HG02938 (cell line): ENCODE measurements at regions not wholly inside any gene's neighbourhood (a gene's known extent, or its start where the extent isn't known, plus 50 kb on each side); places are given as distances from the start of the nearest gene placed in this dataset.
"Not testable (repeated sequence)": the region's sequence is repeated elsewhere in the genome, so short reads cannot be mapped to it uniquely, and the experiment has no call there.

Experiments used
- ATAC-seq: cut with Tn5 transposase; IDR thresholded peaks from one replicate; pipeline ENCODE4 v1.9.1; 2021; ENCODE audit warnings: mild to moderate bottlenecking, moderate library complexity; ENCODE audit not compliant: unreplicated experiment

GRCh38 chr2:60358476-60358875 is 195.0 kb downstream of the BCL11A start:
- no peak for ATAC-seq

GRCh38 chr2:60357996-60358395 is 195.5 kb downstream of the BCL11A start:
- ATAC-seq = no peak

- ATAC-seq = no peak
These were observed 197.1 kb downstream of the BCL11A start for GRCh38 chr2:60356346-60356745.

DNA sequence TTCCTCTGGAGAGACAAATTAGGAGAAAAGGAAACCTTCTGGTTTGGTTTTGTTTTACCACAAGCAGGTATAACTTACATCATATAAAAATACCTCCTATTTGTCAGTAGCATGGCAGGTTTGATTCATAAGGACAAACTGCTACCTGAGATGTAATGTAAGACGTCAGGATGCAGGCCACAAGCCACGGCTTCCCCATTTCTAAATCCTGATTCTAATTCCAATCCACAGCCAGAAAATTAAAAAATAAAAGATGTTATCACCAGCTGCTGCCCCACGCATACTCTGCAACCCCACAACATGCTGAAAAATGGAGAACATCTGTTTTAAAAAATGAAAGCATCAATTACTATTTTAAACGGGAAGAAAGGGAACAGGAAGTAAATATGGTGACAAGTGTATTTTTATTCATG is 197.6 kb downstream of the BCL11A start:
- no peak for ATAC-seq

DNA sequence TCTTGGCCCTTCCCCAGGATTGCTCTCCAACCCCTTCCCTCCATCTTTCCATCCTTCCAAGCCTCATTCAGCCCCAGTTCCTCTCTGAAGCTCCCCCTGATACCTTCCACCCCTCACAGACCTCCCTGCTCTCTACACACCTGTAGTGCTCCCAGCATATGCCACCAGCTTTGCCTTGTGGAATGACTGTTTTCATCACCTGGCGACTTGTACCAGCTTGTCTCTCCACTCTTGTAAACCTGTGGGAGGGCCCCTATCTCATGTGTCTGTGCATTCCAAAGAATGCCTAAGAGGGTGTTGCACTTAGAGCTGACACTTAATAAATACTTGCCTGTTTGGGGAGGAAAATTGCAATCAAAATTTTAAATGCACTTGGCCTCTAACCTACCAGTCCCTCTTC is 198.7 kb downstream of the BCL11A start:
- no peak for ATAC-seq

DNA sequence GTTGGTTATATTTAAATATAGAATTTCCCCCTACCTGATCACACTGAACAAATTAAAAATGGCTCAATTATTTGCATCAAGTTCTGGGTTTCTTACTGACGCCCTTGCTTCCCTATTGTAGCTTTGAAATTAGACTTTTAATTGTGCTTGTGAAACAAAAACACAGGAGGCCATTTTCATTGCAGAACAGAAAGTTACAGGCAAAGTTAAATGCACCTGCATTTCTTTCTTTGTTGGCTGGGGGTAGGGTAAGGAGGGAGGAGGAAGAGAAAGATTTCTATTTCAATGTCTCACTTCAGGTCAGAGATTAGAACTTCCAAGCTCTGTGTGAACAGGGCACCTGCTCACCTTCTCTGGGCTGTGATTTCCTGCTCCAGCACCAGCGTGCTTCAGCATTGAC is 199.6 kb downstream of the BCL11A start:
- peak; percentile 55 for ATAC-seq

DNA sequence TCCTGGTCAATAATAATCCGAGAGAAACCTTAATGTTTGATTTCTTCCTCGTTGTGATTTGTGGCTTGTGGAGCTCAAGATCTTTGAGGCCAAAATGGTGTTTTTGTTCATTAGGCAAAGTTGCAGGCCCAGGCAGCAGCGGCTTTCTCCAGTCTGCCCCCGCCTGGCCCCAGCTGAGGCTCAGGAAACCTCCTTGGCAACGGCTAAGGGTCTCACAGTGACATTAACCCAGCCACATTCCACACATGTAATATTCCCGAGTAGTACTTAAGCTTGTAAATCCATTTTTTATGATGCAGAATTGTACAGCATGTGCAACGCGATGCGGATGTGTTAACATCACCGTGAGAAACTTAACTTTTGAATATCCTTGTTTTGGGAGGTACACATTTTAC is 200.1 kb downstream of the BCL11A start:
- peak; percentile 17 for ATAC-seq

DNA sequence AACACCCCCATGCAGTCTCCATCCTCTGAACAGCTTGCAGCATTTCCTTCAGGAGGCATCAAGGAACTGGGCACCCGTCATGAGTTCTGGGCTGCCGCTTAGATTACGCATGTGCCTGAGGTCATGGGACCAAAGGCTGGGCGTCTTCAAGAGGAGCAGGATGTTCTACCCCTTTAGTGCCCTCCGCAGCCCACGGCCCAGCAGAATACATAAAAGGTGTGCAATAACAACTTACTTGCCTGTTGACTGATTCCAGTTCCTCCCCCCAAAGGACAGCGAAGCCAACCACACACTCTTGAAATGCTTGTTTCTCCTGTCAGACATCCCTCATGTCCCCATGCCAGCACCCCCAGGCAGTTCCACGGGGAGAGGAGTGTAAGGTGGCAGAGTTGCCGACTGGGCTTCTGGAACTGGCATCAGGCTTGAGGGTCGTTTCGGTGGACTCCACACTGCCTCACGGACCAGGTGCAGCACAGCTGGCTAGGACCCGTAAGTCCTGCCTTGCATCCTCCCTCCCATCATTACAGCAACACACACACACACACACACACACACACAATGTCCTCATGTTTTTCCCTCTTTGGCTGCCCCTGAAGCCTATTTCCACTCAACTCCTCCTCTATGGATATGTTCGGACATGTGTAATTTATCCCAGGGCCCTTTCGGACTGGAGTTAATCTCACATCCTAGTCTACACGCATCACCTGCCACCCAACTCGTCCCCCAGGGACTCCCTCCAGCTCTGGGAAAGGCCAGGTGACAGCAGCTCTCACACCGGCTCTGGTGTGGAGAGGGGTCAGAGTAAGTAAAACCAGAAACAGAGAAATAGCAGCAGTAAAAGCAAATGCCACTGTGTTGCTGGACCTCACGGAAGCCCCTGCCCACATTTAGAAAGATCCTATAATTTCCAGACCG is 200.7 kb downstream of the BCL11A start:
- ATAC-seq = no peak

GRCh38 chr2:60351802-60352201 is 201.7 kb downstream of the BCL11A start:
- ATAC-seq = no peak

- no peak for ATAC-seq
These were observed 202.1 kb downstream of the BCL11A start for GRCh38 chr2:60351321-60351720.

DNA sequence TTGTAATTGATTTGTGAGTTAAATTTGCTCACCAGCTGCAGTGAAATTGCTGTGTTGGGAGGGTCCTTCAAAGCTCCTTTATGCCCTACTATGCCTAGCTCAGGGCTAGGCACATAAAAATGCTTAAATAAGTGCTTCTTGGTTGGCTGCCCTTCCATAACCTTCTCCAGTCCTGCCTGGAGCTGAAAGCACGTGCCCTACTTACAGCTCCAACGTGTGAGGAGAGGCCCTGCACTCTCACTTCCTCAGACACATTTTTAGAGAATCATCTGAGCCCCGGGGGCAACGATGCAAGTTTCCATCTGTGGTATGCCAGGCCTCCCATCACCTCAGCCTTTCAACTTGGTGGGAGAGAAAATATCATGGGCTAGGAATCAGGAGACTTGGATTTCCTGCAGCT is 202.7 kb downstream of the BCL11A start:
- no peak for ATAC-seq

DNA sequence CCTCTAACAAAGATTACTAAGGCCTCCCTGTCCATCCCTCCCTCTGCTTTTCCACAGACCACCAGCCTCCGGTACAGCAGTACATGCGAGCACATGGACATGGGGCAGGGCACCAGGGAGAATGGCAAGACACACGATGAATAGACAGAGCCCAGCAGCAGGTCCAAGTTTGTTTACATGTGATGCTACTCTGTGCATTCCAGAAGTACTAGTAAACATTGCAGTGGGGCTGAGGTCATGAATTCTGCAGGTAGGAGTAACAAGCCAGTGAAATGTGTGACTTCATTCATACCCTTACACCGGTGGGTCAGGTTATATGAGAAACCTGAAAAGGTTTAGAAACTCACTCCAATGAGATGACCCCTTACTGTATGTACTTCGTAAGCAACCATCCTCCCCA is 205.7 kb downstream of the BCL11A start:
- no peak for ATAC-seq

- not testable (repeated sequence) for ATAC-seq
These were observed 211.0 kb downstream of the BCL11A start for GRCh38 chr2:60342491-60342890.

- no peak for ATAC-seq
These were observed 212.3 kb downstream of the BCL11A start for GRCh38 chr2:60341151-60341550.

DNA sequence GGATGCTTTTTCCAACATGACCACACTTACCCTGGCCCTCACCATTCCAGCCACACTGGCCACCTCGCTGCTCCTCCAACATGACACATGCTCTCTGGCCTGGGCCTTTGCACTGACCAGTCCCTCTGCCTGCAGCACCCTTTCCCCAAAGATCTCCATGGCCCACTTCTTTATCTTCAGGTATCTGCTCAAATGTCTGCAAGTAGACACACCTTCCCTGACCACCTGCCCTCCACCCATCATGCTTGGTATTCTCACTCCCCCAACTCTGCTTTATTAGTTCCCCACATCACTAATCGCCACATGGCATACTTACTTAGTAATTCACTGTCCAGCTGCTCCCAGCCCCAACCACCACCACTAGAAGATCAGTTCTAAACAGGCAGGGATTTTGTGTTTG is 214.2 kb downstream of the BCL11A start:
- no peak for ATAC-seq

GRCh38 chr2:60337142-60337497 is 216.3 kb downstream of the BCL11A start:
- ATAC-seq = no peak

- peak; percentile 43 for ATAC-seq
These were observed 216.9 kb downstream of the BCL11A start for GRCh38 chr2:60336442-60337141.

DNA sequence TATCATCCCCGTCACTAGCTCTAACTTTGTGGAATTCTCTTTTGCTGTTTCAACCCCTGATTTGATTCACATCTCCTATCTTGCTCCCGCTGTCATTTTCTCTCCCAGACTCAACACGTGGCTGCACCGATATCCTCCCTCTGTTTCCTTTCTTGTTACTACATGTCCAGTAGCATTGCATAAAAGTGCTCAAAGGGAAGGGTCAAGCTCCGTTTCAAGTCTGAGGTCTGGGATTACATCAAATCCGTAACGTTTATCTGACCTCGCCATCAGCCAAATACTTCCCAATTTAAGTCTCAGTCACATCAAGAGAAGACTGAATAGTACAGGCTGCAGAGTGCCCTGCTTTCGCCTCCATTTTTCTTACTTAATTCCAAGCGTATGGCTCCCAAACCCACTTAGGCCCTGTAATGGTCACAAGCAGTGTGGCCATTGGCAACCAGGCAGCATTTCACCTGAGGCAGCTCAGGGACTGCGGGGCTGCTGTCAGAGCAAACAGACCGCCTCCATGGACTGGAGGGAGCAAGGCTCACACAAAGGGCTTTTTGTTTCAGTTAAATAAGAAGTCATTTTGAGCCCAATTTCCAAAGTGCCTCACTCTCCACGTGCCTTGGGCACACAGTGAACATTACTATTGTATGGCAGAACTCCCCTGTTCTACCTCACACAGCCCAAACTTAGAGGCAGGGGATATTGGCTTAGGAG is 217.8 kb downstream of the BCL11A start:
- ATAC-seq = no peak

GRCh38 chr2:60334610-60335009 is 218.8 kb downstream of the BCL11A start:
- ATAC-seq = no peak

GRCh38 chr2:60333264-60333663 is 220.2 kb downstream of the BCL11A start:
- ATAC-seq = no peak

DNA sequence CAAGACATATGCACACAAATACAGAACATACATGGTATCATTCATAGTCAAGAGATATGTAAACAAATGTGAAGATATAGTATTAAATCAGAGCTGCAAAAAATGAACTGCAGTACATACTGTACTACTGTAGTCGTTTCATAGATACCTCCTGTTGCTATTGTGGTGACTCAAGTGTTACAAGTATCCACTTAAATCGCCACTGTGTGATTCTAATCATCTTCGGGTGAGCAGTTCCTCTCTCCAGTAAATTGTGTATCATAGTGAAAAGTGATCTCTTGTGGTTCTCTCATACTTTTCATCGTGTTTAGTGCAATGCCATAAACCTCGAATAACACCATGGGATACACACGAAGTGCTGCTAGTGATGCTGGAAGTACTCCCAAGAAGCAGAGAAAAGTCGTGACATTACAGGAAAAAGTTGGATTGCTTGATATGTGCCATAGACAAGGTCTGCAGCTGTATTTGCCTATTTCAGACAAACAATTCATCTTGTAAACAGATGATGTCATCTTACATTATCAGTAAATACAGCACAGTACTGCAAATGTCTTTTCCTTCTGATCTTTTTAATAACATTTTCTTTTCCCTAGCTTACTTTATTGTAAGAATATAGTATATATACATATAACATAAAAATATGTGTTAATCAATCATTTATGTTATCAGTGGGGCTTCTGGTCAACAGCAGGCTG is 222.2 kb downstream of the BCL11A start:
- ATAC-seq = no peak
